Mucosa of rectum (tissue), 2 donors: ENCODE measurements at regions not wholly inside any gene's neighbourhood (a gene's known extent, or its start where the extent isn't known, plus 50 kb on each side); places are given as distances from the start of the nearest gene placed in this dataset.

ENCODE experiments used
- H3K27ac ChIP-seq, 2 donors: one replicate each; pipeline ENCODE4 v1.7.0; 2013; ENCODE audit warnings: inconsistent platforms in 2 of 2, low read depth in 2 of 2, low read length in 2 of 2
- H3K27me3 ChIP-seq, 2 donors: one replicate each; pipeline ENCODE4 v1.7.0; 2013; ENCODE audit warnings: low read length in 2 of 2; ENCODE audit not compliant: control insufficient read depth in 2 of 2, insufficient read depth in 2 of 2
- H3K36me3 ChIP-seq, 2 donors: one replicate each; pipeline ENCODE4 v1.7.0; 2013; ENCODE audit warnings: low read length in 2 of 2; ENCODE audit not compliant: control insufficient read depth in 2 of 2, insufficient read depth in 2 of 2
- H3K4me1 ChIP-seq, 2 donors: one replicate each; pipeline ENCODE4 v1.7.0; 2013; ENCODE audit warnings: low read length in 2 of 2, mild to moderate bottlenecking in 1 of 2; ENCODE audit not compliant: control insufficient read depth in 2 of 2, insufficient read depth in 2 of 2
- H3K4me3 ChIP-seq, 2 donors: one replicate each; pipeline ENCODE4 v1.7.0; 2013; ENCODE audit warnings: low read length in 2 of 2
- H3K9ac ChIP-seq, 2 donors: one replicate each; pipeline ENCODE4 v1.7.0; 2013; ENCODE audit warnings: low read length in 2 of 2, low read depth in 1 of 2, mild to moderate bottlenecking in 1 of 2
- H3K9me3 ChIP-seq, 2 donors: one replicate each; pipeline ENCODE4 v1.7.0; 2013; ENCODE audit warnings: low read length in 2 of 2; ENCODE audit not compliant: control insufficient read depth in 2 of 2
- donor health status: healthy.
- donor health status: Normal muscosa, but diverticular disease.

DNA sequence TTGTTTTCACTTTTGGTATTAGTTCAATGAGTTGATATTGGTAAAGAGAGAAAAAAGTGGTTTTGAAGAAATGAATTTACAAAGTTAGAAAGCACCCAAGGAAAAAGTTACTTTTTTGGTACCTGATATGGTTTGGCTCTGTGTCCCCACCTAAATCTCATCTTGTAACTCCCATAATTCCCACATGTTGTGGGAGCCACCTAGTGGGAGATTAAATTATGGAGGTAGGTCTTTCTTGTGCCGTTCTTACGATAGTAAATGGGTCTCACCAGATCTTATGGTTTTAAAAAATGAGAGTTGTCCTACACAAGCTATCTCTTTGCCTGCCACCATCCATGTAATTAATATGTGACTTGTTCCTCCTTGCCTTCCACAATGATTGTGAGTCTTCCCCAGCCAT, 965.6 kb upstream of the NRXN1 start:
- Histone ChIP-seq H3K9ac (no peak overlapping the region), H3K27ac (no peak overlapping the region), H3K27me3 (no peaks in the 10 kb centered on the region), H3K36me3 (no peaks in the 10 kb centered on the region), H3K4me3 (no peak overlapping the region), H3K4me1 (no peaks in the 10 kb centered on the region), H3K9me3 (no peaks in the 10 kb centered on the region)

DNA sequence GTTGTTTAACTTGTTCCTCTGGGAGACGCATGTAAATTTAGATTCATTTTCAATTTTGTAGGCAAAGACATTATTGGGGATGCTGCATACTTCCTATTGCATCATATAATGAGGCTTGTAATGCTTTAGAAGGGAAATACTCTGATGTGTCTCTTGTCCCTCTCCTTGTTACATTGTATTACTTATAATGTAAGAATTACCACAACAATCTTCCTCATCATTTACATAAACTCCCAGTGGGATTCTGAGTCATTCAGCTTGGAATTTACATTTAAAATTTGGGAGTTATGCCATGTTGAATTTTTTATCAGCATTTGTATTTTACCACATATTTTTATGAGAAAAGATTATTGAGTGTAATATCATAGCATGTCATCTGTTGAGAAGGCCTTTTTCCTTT, 963.4 kb upstream of the NRXN1 start:
- no peak overlapping the region for H3K27ac ChIP-seq
- no peaks in the 10 kb centered on the region for H3K4me1 ChIP-seq
- no peak overlapping the region for H3K9ac ChIP-seq
- H3K27me3 ChIP-seq, result no peaks in the 10 kb centered on the region
- H3K9me3 ChIP-seq, result no peaks in the 10 kb centered on the region
- H3K36me3 ChIP-seq, result no peaks in the 10 kb centered on the region
- H3K4me3 ChIP-seq, result no peak overlapping the region

DNA sequence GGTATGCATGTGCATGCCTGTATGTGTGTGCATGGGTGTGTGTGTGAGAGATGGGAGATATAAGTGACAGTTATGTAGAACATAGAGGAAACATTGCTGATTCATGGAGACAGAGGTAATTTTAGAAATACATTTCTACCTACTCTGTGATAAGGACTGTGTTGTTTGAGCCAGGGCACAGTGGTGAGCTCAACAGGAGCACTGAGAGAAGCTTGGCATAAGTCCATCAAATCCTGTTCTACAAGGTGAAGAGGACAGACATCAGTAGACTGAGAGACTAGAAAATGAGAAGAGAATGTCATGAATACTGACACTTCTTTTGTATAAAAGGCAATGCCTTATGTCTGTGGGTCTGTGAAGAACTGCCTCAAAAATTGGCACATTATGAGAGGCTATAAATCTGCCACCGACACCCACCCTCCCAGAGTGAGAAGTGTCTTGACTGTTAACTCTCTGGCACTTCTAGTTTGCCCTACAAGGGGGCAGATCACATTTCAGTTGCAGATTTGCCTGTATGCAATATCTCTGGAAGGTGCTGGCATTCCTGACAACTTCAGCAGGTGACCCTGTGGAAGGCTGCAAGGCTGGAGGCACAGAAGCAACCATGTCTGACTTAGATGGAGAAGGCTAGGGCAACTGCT, 962.3 kb upstream of the NRXN1 start:
- Histone ChIP-seq H3K27ac (no peak overlapping the region), H3K4me3 (no peak overlapping the region), H3K9ac (no peak overlapping the region), H3K36me3 (no peaks in the 10 kb centered on the region), H3K9me3 (no peaks in the 10 kb centered on the region), H3K27me3 (no peaks in the 10 kb centered on the region), H3K4me1 (no peaks in the 10 kb centered on the region)

DNA sequence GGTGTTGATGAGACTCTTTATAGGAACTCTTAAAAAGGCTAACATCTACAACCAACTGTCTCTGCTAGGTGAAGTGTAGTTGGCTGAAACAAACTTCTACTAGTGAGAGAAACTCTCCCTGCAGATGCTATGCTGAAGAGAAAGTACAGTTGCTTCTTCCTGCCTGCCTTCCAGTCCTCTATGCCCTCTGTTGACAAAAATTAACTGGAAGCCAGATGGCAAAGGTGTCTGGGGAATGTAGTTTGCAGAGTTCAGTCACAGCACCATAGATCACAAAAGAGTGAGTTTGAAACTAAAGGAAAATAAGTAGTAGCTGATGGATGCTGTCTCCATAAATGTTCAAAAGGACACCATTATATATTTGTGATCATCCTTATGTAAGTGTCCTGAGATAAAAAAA, 958.8 kb upstream of the NRXN1 start:
- Histone ChIP-seq H3K9me3 (no peaks in the 10 kb centered on the region), H3K9ac (no peak overlapping the region), H3K4me3 (no peak overlapping the region), H3K27ac (no peak overlapping the region), H3K4me1 (no peaks in the 10 kb centered on the region), H3K27me3 (no peaks in the 10 kb centered on the region), H3K36me3 (no peaks in the 10 kb centered on the region)

DNA sequence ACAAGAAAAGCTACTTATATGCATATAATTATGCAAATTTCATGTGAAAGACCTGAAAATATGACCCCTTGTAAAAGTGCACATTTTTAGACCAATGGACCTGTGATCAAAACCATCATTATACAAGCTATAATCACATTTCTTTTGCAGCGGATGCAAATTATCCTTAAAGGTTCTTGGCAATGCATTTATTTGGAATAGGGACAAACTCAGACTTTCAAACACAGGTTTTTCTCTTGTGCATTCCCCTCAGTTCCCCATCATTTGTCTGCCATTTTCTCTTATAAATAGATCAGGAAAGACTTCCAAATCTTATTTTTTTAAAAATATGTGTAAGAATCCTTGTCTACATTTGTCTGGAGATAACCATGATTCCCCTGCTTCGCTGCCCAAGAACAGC, 954.2 kb upstream of the NRXN1 start:
- no peaks in the 10 kb centered on the region for H3K9me3 ChIP-seq
- H3K27ac ChIP-seq, result no peak overlapping the region
- no peaks in the 10 kb centered on the region for H3K27me3 ChIP-seq
- H3K4me1 ChIP-seq, result no peaks in the 10 kb centered on the region
- no peaks in the 10 kb centered on the region for H3K36me3 ChIP-seq
- no peak overlapping the region for H3K9ac ChIP-seq
- no peak overlapping the region for H3K4me3 ChIP-seq

DNA sequence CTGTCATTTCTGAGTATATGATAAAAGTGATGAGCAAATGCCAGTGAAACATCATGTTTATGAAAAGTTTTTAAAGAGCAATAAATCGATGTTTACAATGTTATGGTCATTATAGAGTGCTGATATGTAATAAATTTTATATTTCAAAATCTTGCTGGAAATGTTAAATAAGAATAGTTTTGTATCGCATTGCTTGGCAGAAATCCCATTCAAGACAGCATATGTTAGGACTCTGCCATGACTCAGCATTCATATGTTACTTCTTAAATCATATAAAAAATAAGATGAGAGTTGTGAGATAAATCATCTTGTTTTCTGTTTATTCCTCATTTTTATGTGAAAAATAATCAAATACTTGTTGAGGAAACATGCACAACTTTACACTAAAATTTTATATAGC, 949.9 kb upstream of the NRXN1 start:
- Histone ChIP-seq H3K27me3 (no peaks in the 10 kb centered on the region), H3K4me1 (no peaks in the 10 kb centered on the region), H3K9ac (no peak overlapping the region), H3K36me3 (no peaks in the 10 kb centered on the region), H3K27ac (no peak overlapping the region), H3K4me3 (no peak overlapping the region), H3K9me3 (no peaks in the 10 kb centered on the region)

DNA sequence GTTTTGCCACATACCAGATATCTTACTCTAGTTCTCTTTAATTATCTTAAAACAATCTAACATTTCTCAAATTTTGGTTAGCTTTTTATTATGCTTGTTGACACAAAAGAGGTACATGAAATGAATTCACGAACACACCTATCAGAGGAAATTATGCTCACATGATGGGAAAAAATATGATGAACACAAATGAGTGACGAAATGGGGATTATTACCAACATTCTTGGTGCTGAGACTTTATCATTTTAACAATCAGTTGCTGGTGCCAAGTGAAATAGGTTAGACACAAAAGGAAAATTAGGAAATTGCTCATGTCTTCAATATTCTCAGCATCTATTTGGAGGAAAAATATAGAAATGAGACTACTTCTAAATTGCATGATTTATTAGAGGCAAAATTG, 944.7 kb upstream of the NRXN1 start:
- Histone ChIP-seq H3K4me1 (no peaks in the 10 kb centered on the region), H3K36me3 (no peaks in the 10 kb centered on the region), H3K27ac (no peak overlapping the region), H3K9ac (no peak overlapping the region), H3K4me3 (no peak overlapping the region), H3K27me3 (no peaks in the 10 kb centered on the region), H3K9me3 (no peaks in the 10 kb centered on the region)

DNA sequence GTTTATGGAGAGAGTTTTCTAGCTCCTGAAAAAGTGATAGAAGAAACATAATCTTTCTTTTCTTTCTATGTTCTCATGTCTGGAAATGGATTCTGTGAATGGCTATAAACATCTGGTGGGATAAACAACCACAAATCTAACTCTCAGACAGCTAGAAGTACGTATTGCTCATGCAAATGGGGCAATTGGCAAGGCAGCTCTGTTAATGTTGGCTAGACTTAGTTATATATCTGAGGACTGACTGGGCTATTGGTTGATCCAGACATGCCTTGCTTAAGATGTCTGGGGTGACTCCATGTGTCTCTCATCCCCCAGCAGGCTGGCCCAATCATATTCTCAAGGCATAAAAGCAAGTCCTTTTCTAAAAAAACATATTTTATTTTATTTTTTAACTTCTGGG, 939.2 kb upstream of the NRXN1 start:
- Histone ChIP-seq H3K4me3 (no peak overlapping the region), H3K9ac (no peak overlapping the region), H3K27ac (no peak overlapping the region), H3K27me3 (no peaks in the 10 kb centered on the region), H3K4me1 (no peaks in the 10 kb centered on the region), H3K36me3 (no peaks in the 10 kb centered on the region), H3K9me3 (no peaks in the 10 kb centered on the region)

DNA sequence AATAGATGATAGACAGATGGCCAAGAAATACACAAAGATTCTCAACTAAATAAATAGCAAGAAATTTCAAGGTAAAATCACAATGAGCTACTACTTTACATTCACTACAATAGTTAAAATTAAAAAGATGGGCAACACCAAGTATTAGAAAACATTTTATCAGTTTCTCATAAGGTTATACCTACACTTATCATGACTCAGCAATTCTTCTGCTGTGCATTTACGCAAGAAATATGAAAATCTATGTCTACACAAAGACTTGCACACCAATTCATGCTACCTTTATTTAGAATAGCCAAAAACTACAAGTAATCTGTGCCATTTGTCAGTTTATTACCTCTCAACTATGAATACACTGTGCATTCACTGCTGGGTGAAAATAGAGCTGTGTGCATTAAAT, 937.4 kb upstream of the NRXN1 start:
- no peak overlapping the region for H3K4me3 ChIP-seq
- H3K27ac ChIP-seq, result no peak overlapping the region
- H3K36me3 ChIP-seq, result no peaks in the 10 kb centered on the region
- H3K27me3 ChIP-seq, result no peaks in the 10 kb centered on the region
- H3K9ac ChIP-seq, result no peak overlapping the region
- H3K9me3 ChIP-seq, result no peaks in the 10 kb centered on the region
- H3K4me1 ChIP-seq, result no peaks in the 10 kb centered on the region

DNA sequence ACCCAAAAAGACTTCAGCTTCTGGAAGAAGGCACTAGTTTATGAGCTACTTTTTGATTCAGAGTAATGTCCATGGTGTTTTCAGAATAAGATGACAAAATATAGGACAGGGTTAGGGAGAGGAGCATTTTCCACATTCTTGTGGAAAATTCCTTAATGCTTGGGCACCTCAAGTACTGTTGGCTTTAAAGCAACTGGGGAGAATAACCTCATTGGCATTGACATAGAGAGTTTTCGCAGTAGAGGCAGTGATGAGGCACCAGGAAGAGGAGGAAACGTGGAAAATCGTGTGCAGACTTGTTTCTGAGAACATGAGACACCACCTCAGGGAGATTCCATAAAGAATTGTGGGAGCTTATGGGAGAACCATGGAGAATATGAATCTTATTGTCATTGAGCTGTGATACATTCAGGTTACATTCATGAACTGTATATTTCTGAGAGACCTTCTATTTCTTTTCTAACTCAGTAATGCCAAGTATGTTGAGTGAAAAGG, 929.0 kb upstream of the NRXN1 start:
- Histone ChIP-seq H3K4me1 (no peaks in the 10 kb centered on the region), H3K36me3 (no peaks in the 10 kb centered on the region), H3K27me3 (no peaks in the 10 kb centered on the region), H3K4me3 (no peak overlapping the region), H3K9ac (no peak overlapping the region), H3K27ac (no peak overlapping the region), H3K9me3 (no peaks in the 10 kb centered on the region)

DNA sequence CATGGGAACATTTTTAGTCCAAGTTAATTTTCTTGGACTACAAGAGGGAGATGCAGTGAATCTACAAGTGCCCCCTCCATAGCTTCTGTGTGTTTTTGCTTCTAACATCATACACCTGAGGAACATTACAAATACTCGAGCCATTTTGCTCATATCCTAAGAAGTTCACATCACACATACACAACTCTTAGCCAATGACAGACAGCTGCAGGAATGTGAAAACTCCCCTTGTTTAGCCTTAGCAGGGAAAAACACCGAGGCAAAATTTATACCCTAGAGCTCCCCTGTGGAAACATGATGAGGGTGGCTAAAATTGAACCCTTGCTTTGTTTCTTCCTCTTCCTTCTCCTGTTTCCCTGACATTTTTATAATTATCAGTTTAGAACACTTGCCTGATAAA, 928.3 kb upstream of the NRXN1 start:
- H3K4me3 ChIP-seq, result no peak overlapping the region
- no peaks in the 10 kb centered on the region for H3K27me3 ChIP-seq
- no peaks in the 10 kb centered on the region for H3K36me3 ChIP-seq
- no peaks in the 10 kb centered on the region for H3K4me1 ChIP-seq
- no peak overlapping the region for H3K9ac ChIP-seq
- H3K9me3 ChIP-seq, result no peaks in the 10 kb centered on the region
- no peak overlapping the region for H3K27ac ChIP-seq
